Activated CD4-positive, alpha-beta memory T cell treated with anti-CD3 and anti-CD28 coated beads, Interleukin-2, amount 10 ng/mL, durations not matched to agents 7 days and 5 days (primary cell): ENCODE measurements at regions not wholly inside any gene's neighbourhood (a gene's known extent, or its start where the extent isn't known, plus 50 kb on each side); places are given as distances from the start of the nearest gene placed in this dataset.
"Not testable (repeated sequence)": the region's sequence is repeated elsewhere in the genome, so short reads cannot be mapped to it uniquely, and the experiment has no call there.

ENCODE experiments used
- CTCF ChIA-PET: fragments of 350-600 bp; sonication (Branson Sonifier 250); formaldehyde crosslinking; loops from one replicate; lab custom pipeline; 2021; ENCODE audit warnings: antibody characterized with exemption, inconsistent platforms; lab: Charles Lee
- POLR2A ChIA-PET: fragments of 350-600 bp; sonication (Branson Sonifier 250); formaldehyde crosslinking; loops from one replicate; lab custom pipeline; 2021; ENCODE audit warnings: antibody characterized with exemption; lab: Charles Lee
- DNase-seq: peaks from one replicate; pipeline ENCODE4 v3.0.0-alpha.2; 2020
- H3K27ac Mint-ChIP-seq: one replicate; pipeline ENCODE4 v1.8.0; 2021; ENCODE audit warnings: mild to moderate bottlenecking, mixed read lengths
- H3K27me3 Mint-ChIP-seq: one replicate; pipeline ENCODE4 v1.8.0; 2021; ENCODE audit warnings: mixed read lengths
- H3K36me3 Mint-ChIP-seq: one replicate; pipeline ENCODE4 v1.8.0; 2021; ENCODE audit warnings: low read depth, mixed read lengths
- H3K4me1 Mint-ChIP-seq: one replicate; pipeline ENCODE4 v1.8.0; 2021; ENCODE audit warnings: mixed read lengths
- H3K4me3 Mint-ChIP-seq: one replicate; pipeline ENCODE4 v1.8.0; 2021; ENCODE audit warnings: mild to moderate bottlenecking, mixed read lengths
- H3K9me3 Mint-ChIP-seq: one replicate; pipeline ENCODE4 v1.8.0; 2021; ENCODE audit warnings: mixed read lengths

DNA sequence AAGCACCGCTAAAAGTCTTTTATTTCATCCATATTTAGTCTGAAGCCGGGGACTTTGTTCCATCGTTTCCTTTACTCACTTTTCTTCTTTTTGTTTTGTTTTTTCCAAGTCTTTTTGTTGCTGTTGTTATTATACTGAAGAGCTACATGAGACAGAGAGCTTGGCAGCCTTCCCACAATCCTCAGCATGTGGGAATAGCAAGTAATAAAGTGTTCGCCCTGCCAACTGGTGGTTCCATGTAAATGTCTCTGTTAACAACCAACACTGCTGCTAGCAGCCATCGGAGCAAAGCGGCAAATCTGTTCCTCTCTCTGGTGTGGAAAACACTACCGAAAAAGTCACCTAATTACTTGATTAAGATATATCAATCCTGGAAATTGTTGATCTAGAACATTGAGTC is 437.8 kb upstream of the ID4 start:
- H3K4me1 Mint-ChIP-seq = no peaks in the 10 kb centered on the region
- POLR2A ChIA-PET = no interaction called here
- H3K36me3 Mint-ChIP-seq = no peaks in the 10 kb centered on the region
- H3K27ac Mint-ChIP-seq = no peak overlapping the region
- no peaks in the 10 kb centered on the region for H3K27me3 Mint-ChIP-seq
- DNase-seq = no peak
- no peak overlapping the region for H3K4me3 Mint-ChIP-seq
- H3K9me3 Mint-ChIP-seq = peaks cover 17% of the 10 kb centered on the region
- CTCF ChIA-PET = no interaction called here

GRCh38 chr6:19404884-19405283 is 432.3 kb upstream of the ID4 start:
- H3K27me3 Mint-ChIP-seq, H3K4me3 Mint-ChIP-seq, POLR2A ChIA-PET, H3K27ac Mint-ChIP-seq, DNase-seq, H3K36me3 Mint-ChIP-seq, H3K4me1 Mint-ChIP-seq, CTCF ChIA-PET: not testable (repeated sequence)
- H3K9me3 Mint-ChIP-seq = peaks cover 15% of the 10 kb centered on the region

- CTCF ChIA-PET = no interaction called here
- Mint-ChIP-seq H3K36me3 (no peaks in the 10 kb centered on the region), H3K4me3 (no peak overlapping the region), H3K4me1 (no peaks in the 10 kb centered on the region), H3K27ac (no peak overlapping the region), H3K27me3 (no peaks in the 10 kb centered on the region), H3K9me3 (peaks cover 10% of the 10 kb centered on the region)
- no peak for DNase-seq
- POLR2A ChIA-PET = no interaction called here
These were observed 428.8 kb upstream of the ID4 start for GRCh38 chr6:19408331-19408730.

DNA sequence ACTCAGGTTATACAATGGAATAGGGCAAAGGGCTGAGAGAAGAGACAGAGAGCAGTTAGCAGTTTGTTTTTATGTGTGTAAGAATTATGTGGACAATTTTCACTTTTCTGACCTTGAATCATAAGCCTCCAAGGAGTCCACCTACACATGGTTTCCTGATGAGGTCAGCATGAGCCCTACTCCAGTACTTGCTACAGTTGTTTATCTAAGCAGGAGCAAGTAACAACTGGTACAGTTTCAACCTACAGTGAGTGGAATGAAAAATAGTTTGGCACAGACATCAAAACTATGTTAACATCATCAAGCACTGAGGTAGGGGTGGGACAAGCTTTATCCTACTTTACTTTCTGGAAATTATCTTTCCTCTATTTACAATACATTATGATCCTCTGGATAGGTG is 426.7 kb upstream of the ID4 start:
- Mint-ChIP-seq H3K4me1 (no peaks in the 10 kb centered on the region), H3K4me3 (no peak overlapping the region), H3K36me3 (no peaks in the 10 kb centered on the region), H3K27me3 (no peaks in the 10 kb centered on the region), H3K9me3 (peaks cover 2% of the 10 kb centered on the region), H3K27ac (no peak overlapping the region)
- POLR2A ChIA-PET = no interaction called here
- CTCF ChIA-PET = no interaction called here
- no peak for DNase-seq

GRCh38 chr6:19413323-19413722 is 423.8 kb upstream of the ID4 start:
- H3K27ac Mint-ChIP-seq = no peak overlapping the region
- DNase-seq = no peak

DNA sequence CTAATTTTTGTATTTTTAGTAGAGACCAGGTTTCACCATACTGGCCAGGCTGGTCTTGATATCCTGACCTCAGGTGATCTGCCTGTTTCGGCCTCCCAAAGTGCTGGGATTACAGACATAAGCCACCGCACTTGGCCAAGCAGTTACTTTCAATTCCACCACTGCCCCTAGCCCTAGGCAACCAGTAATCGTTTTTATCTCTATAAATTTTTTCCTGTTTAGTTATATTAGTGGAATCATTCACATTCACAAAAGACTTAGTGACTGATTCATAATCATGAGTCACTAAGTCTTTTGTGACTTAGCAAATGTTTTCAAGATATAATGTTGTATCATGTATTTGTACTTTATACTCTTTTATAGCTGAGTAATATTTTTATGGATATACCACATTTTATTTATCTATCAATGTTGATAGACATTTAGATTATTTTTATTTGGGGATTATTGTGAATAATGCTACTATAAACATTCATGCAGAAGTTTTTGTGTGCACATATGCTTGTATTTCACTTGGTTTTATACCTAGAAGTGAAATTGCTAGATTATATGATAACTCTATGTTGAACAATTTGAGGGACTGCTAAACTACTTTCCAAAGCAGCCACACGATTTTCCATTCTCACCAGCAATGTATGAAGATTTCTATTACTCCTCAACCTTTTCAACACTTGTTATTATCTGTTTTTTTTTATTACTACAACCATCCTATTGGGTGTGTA is 421.4 kb upstream of the ID4 start:
- H3K36me3 Mint-ChIP-seq = no peaks in the 10 kb centered on the region
- H3K4me3 Mint-ChIP-seq = no peak overlapping the region
- CTCF ChIA-PET = no interaction called here
- H3K27me3 Mint-ChIP-seq = no peaks in the 10 kb centered on the region
- H3K4me1 Mint-ChIP-seq = no peaks in the 10 kb centered on the region
- H3K27ac Mint-ChIP-seq = no peak overlapping the region
- no peaks in the 10 kb centered on the region for H3K9me3 Mint-ChIP-seq
- DNase-seq = no peak
- POLR2A ChIA-PET = no interaction called here

More at GRCh38 chr6:19413323-19413722, 423.8 kb upstream of the ID4 start:
- Mint-ChIP-seq H3K27me3 (no peaks in the 10 kb centered on the region), H3K4me3 (no peak overlapping the region), H3K36me3 (no peaks in the 10 kb centered on the region), H3K9me3 (no peaks in the 10 kb centered on the region), H3K4me1 (no peaks in the 10 kb centered on the region)
- POLR2A ChIA-PET = no interaction called here
- CTCF ChIA-PET = no interaction called here

GRCh38 chr6:19416811-19417210 is 420.4 kb upstream of the ID4 start:
- DNase-seq = no peak
- no peaks in the 10 kb centered on the region for H3K27me3 Mint-ChIP-seq
- no peaks in the 10 kb centered on the region for H3K9me3 Mint-ChIP-seq
- POLR2A ChIA-PET = no interaction called here
- CTCF ChIA-PET = no interaction called here
- H3K36me3 Mint-ChIP-seq = no peaks in the 10 kb centered on the region
- no peaks in the 10 kb centered on the region for H3K4me1 Mint-ChIP-seq
- H3K27ac Mint-ChIP-seq = no peak overlapping the region
- no peak overlapping the region for H3K4me3 Mint-ChIP-seq

DNA sequence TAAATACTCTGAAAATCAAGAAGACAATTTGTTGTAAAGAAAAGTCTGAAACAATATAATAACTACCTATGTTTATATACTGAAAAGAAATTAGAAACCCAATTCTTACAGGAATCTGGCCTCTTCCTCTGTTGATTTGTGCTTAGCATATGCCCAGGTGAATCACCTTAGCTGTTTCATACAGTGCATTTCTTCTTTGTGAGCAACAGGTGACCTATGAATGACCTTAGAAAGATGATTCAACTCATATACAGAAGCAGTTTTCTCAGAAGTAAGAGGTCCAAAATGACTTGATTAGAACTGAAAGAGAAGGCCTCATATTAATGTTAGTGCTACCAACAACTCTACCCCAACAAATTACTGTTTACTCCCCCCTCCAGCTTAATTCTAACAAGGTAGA is 419.5 kb upstream of the ID4 start:
- H3K9me3 Mint-ChIP-seq = no peaks in the 10 kb centered on the region
- DNase-seq = no peak
- no peak overlapping the region for H3K27ac Mint-ChIP-seq
- POLR2A ChIA-PET = no interaction called here
- no peaks in the 10 kb centered on the region for H3K27me3 Mint-ChIP-seq
- H3K4me1 Mint-ChIP-seq = no peaks in the 10 kb centered on the region
- no peaks in the 10 kb centered on the region for H3K36me3 Mint-ChIP-seq
- CTCF ChIA-PET = interaction anchor here (0.6 kb wide), 1 partner anchor 23 kb away, joined by 3 read pairs; no protein-coding TSS in a partner anchor
- no peak overlapping the region for H3K4me3 Mint-ChIP-seq

- no peaks in the 10 kb centered on the region for H3K36me3 Mint-ChIP-seq
These were observed 412.3 kb upstream of the ID4 start for GRCh38 chr6:19424853-19425252.

GRCh38 chr6:19427548-19427947 is 409.6 kb upstream of the ID4 start:
- Mint-ChIP-seq H3K27me3 (no peaks in the 10 kb centered on the region), H3K4me1 (no peaks in the 10 kb centered on the region), H3K9me3 (peaks cover 5% of the 10 kb centered on the region), H3K36me3 (no peaks in the 10 kb centered on the region), H3K27ac (no peak overlapping the region), H3K4me3 (no peak overlapping the region)
- ChIA-PET POLR2A (no interaction called here), CTCF (no interaction called here)
- DNase-seq = no peak

More at GRCh38 chr6:19424853-19425252, 412.3 kb upstream of the ID4 start:
- Mint-ChIP-seq H3K4me3 (no peak overlapping the region), H3K4me1 (no peaks in the 10 kb centered on the region), H3K27me3 (no peaks in the 10 kb centered on the region), H3K27ac (no peak overlapping the region), H3K9me3 (peaks cover 5% of the 10 kb centered on the region)
- ChIA-PET CTCF (no interaction called here), POLR2A (no interaction called here)
- DNase-seq = no peak

DNA sequence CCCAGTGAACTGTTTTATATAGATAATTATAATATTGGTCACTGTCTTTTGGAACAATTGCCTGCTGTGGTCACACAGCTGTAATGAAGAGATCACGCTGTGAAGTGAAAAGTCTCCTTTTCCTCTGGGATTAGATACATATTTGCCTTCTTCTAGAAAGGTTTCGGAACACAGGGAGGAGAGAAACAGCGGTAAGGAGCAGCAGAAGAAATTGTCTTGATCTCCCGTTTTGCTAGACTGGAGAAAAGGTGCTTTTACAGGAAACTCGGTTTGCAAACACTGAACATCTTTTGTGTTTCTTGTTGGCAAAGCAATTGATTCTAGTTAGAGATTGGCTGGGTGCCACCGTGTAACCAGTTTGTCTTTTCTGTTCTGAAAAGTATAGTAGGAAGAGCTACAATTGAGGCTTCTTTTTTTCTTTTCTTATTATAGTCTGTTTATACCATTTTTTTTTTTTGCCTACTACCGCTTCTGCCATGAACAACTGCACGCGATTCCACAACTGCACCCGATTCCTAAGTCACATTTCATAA is 404.1 kb upstream of the ID4 start:
- Mint-ChIP-seq H3K36me3 (no peaks in the 10 kb centered on the region), H3K4me1 (no peaks in the 10 kb centered on the region), H3K27ac (no peak overlapping the region), H3K9me3 (peaks cover 7% of the 10 kb centered on the region), H3K27me3 (no peaks in the 10 kb centered on the region), H3K4me3 (no peak overlapping the region)
- ChIA-PET POLR2A (no interaction called here), CTCF (no interaction called here)
- no peak for DNase-seq

- CTCF ChIA-PET = no interaction called here
- Mint-ChIP-seq H3K9me3 (peaks cover 7% of the 10 kb centered on the region), H3K27ac (no peak overlapping the region), H3K36me3 (no peaks in the 10 kb centered on the region), H3K4me1 (no peaks in the 10 kb centered on the region), H3K4me3 (no peak overlapping the region), H3K27me3 (no peaks in the 10 kb centered on the region)
- POLR2A ChIA-PET = no interaction called here
- DNase-seq = no peak
These were observed 403.1 kb upstream of the ID4 start for GRCh38 chr6:19434065-19434464.

- Mint-ChIP-seq H3K9me3 (peaks cover 7% of the 10 kb centered on the region), H3K4me1 (no peaks in the 10 kb centered on the region), H3K27me3 (no peaks in the 10 kb centered on the region), H3K4me3 (no peak overlapping the region), H3K27ac (no peak overlapping the region), H3K36me3 (no peaks in the 10 kb centered on the region)
- POLR2A ChIA-PET = no interaction called here
- CTCF ChIA-PET = no interaction called here
- DNase-seq = no peak
These were observed 401.4 kb upstream of the ID4 start for GRCh38 chr6:19435755-19436154.
